ENCODE measurements at regions not wholly inside any gene's neighbourhood (a gene's known extent, or its start where the extent isn't known, plus 50 kb on each side); places are given as distances from the start of the nearest gene placed in this dataset.
"Not testable (repeated sequence)": the region's sequence is repeated elsewhere in the genome, so short reads cannot be mapped to it uniquely, and the experiment has no call there.

GRCh38 chr15:20153528-20153927 lies 388.1 kb downstream of the GOLGA6L6 start:
- TF ChIP-seq, protein P1, sequence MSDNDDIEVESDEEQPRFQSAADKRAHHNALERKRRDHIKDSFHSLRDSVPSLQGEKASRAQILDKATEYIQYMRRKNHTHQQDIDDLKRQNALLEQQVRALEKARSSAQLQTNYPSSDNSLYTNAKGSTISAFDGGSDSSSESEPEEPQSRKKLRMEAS (IDR thresholded peaks at IDR 0.05; ENCODE audit: low read depth, low read length): not testable (repeated sequence)
- TF ChIP-seq, protein P2, sequence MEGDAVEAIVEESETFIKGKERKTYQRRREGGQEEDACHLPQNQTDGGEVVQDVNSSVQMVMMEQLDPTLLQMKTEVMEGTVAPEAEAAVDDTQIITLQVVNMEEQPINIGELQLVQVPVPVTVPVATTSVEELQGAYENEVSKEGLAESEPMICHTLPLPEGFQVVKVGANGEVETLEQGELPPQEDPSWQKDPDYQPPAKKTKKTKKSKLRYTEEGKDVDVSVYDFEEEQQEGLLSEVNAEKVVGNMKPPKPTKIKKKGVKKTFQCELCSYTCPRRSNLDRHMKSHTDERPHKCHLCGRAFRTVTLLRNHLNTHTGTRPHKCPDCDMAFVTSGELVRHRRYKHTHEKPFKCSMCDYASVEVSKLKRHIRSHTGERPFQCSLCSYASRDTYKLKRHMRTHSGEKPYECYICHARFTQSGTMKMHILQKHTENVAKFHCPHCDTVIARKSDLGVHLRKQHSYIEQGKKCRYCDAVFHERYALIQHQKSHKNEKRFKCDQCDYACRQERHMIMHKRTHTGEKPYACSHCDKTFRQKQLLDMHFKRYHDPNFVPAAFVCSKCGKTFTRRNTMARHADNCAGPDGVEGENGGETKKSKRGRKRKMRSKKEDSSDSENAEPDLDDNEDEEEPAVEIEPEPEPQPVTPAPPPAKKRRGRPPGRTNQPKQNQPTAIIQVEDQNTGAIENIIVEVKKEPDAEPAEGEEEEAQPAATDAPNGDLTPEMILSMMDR (IDR thresholded peaks at IDR 0.05; ENCODE audit: low read depth, low read length): not testable (repeated sequence)

Data from NB4 (cell line).